Endothelial cell of umbilical vein (primary cell): ENCODE measurements at regions not wholly inside any gene's neighbourhood (a gene's known extent, or its start where the extent isn't known, plus 50 kb on each side); places are given as distances from the start of the nearest gene placed in this dataset.
"Not testable (repeated sequence)": the region's sequence is repeated elsewhere in the genome, so short reads cannot be mapped to it uniquely, and the experiment has no call there.

Experiments used
- EZH2 ChIP-seq: IDR thresholded peaks from 2 replicates; pipeline ENCODE4 v1.6.1; 2012; ENCODE audit warnings: borderline replicate concordance, low read depth, mild to moderate bottlenecking, moderate library complexity, low read length, inconsistent platforms; ENCODE audit not compliant: severe bottlenecking
- GATA2 ChIP-seq: IDR thresholded peaks from 2 replicates; pipeline ENCODE4 v1.7.0; 2011; ENCODE audit warnings: low read depth, mild to moderate bottlenecking, moderate library complexity, mixed read lengths, low read length; ENCODE audit not compliant: insufficient read length, insufficient read depth
- MYC ChIP-seq: IDR thresholded peaks from one replicate; pipeline ENCODE4 v1.6.1; 2011; ENCODE audit warnings: mild to moderate bottlenecking, low read depth, low read length
- POLR2A ChIP-seq: IDR thresholded peaks from 2 replicates; pipeline ENCODE4 v1.6.1; 2012; ENCODE audit warnings: low read depth, mild to moderate bottlenecking, control low read depth, low read length
- POLR2AphosphoS5 ChIP-seq: IDR thresholded peaks from 2 replicates; pipeline ENCODE4 v1.6.1; 2012; ENCODE audit warnings: low read depth, mild to moderate bottlenecking, control low read depth, low read length, moderate library complexity; ENCODE audit not compliant: insufficient read depth
- TF ChIP-seq, protein P1 (sequence below), 2 donors: IDR thresholded peaks; 1 replicate in 1 of 2; 2 replicates in 1 of 2; pipeline ENCODE4 v1.5.1; 2011; ENCODE audit warnings: low read length in 2 of 2, mild to moderate bottlenecking in 2 of 2, moderate library complexity in 2 of 2, control low read depth in 1 of 2, inconsistent platforms in 1 of 2, low read depth in 1 of 2; ENCODE audit not compliant: insufficient read depth in 1 of 2; ENCODE audit errors: extremely low read depth in 1 of 2

DNA sequence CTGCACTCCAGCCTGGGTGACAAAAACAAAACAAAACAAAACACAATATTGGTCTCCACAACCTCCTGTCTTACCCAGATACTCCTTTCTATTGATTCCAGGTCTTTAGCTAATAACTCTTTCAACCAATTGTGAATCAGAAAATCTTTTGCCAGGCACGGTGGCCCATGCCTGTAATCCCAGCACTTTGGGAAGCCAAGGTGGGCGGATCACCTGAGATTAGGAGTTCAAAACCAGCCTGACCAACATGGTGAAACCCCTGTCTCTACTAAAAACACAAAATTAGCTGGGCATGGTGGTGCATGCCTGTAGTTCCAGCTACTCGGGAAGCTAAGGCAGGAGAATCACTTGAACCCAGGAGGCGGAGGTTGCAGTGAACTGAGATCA is 88.5 kb upstream of the METTL9 start:
- TF ChIP-seq, protein P1, sequence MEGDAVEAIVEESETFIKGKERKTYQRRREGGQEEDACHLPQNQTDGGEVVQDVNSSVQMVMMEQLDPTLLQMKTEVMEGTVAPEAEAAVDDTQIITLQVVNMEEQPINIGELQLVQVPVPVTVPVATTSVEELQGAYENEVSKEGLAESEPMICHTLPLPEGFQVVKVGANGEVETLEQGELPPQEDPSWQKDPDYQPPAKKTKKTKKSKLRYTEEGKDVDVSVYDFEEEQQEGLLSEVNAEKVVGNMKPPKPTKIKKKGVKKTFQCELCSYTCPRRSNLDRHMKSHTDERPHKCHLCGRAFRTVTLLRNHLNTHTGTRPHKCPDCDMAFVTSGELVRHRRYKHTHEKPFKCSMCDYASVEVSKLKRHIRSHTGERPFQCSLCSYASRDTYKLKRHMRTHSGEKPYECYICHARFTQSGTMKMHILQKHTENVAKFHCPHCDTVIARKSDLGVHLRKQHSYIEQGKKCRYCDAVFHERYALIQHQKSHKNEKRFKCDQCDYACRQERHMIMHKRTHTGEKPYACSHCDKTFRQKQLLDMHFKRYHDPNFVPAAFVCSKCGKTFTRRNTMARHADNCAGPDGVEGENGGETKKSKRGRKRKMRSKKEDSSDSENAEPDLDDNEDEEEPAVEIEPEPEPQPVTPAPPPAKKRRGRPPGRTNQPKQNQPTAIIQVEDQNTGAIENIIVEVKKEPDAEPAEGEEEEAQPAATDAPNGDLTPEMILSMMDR (IDR thresholded peaks at IDR 0.05; ENCODE audit: extremely low read depth in 1 of 2, insufficient read depth in 1 of 2, low read depth in 1 of 2, low read length in 2 of 2) = not testable (repeated sequence)
- not testable (repeated sequence) for TF ChIP-seq POLR2A, EZH2, GATA2, POLR2AphosphoS5, MYC
